Putamen (tissue), 1 donor: ENCODE measurements at regions not wholly inside any gene's neighbourhood (a gene's known extent, or its start where the extent isn't known, plus 50 kb on each side); places are given as distances from the start of the nearest gene placed in this dataset.

ENCODE experiments used
- DNase-seq: peaks from one replicate; pipeline ENCODE4 v3.0.0-alpha.2; 2016; ENCODE audit warnings: low spot score

GRCh38 chr1:70891051-70891843 is 156.4 kb downstream of the PTGER3 start:
- no peak for DNase-seq

- no peak for DNase-seq
These were observed 155.5 kb downstream of the PTGER3 start for GRCh38 chr1:70892140-70892539.

GRCh38 chr1:70892930-70893329 is 154.7 kb downstream of the PTGER3 start:
- DNase-seq = no peak

GRCh38 chr1:70893381-70893780 is 154.2 kb downstream of the PTGER3 start:
- DNase-seq = no peak

- DNase-seq = no peak
These were observed 152.1 kb downstream of the PTGER3 start for GRCh38 chr1:70895531-70895930.

GRCh38 chr1:70896224-70896623 is 151.4 kb downstream of the PTGER3 start:
- no peak for DNase-seq

GRCh38 chr1:70897273-70897672 is 150.3 kb downstream of the PTGER3 start:
- no peak for DNase-seq

- no peak for DNase-seq
These were observed 147.9 kb downstream of the PTGER3 start for GRCh38 chr1:70899735-70900134.

GRCh38 chr1:70902211-70902610 is 145.4 kb downstream of the PTGER3 start:
- DNase-seq = no peak

- DNase-seq = no peak
These were observed 140.8 kb downstream of the PTGER3 start for GRCh38 chr1:70906800-70907199.

- no peak for DNase-seq
These were observed 139.9 kb downstream of the PTGER3 start for GRCh38 chr1:70907563-70908310.

GRCh38 chr1:70909262-70909822 is 138.3 kb downstream of the PTGER3 start:
- no peak for DNase-seq

GRCh38 chr1:70910013-70910412 is 137.6 kb downstream of the PTGER3 start:
- no peak for DNase-seq

GRCh38 chr1:70911861-70912260 is 135.8 kb downstream of the PTGER3 start:
- DNase-seq = no peak

GRCh38 chr1:70914224-70914623 is 133.4 kb downstream of the PTGER3 start:
- no peak for DNase-seq

GRCh38 chr1:70915258-70916033 is 132.2 kb downstream of the PTGER3 start:
- DNase-seq = no peak

- no peak for DNase-seq
These were observed 131.6 kb downstream of the PTGER3 start for GRCh38 chr1:70916034-70916427.

GRCh38 chr1:70919706-70920323 is 127.8 kb downstream of the PTGER3 start:
- DNase-seq = no peak
